Endothelial cell of umbilical vein (primary cell): ENCODE measurements at regions not wholly inside any gene's neighbourhood (a gene's known extent, or its start where the extent isn't known, plus 50 kb on each side); places are given as distances from the start of the nearest gene placed in this dataset.

Experiments used
- CTCF ChIP-seq, 2 donors: IDR thresholded peaks; 1 replicate in 1 of 2; 2 replicates in 1 of 2; pipeline ENCODE4 v1.5.1; 2011; ENCODE audit warnings: low read length in 2 of 2, mild to moderate bottlenecking in 2 of 2, moderate library complexity in 2 of 2, control low read depth in 1 of 2, inconsistent platforms in 1 of 2, low read depth in 1 of 2; ENCODE audit not compliant: insufficient read depth in 1 of 2; ENCODE audit errors: extremely low read depth in 1 of 2
- EZH2 ChIP-seq: IDR thresholded peaks from 2 replicates; pipeline ENCODE4 v1.6.1; 2012; ENCODE audit warnings: borderline replicate concordance, low read depth, mild to moderate bottlenecking, moderate library complexity, low read length, inconsistent platforms; ENCODE audit not compliant: severe bottlenecking
- POLR2A ChIP-seq: IDR thresholded peaks from 2 replicates; pipeline ENCODE4 v1.6.1; 2012; ENCODE audit warnings: low read depth, mild to moderate bottlenecking, control low read depth, low read length
- POLR2AphosphoS5 ChIP-seq: IDR thresholded peaks from 2 replicates; pipeline ENCODE4 v1.6.1; 2012; ENCODE audit warnings: low read depth, mild to moderate bottlenecking, control low read depth, low read length, moderate library complexity; ENCODE audit not compliant: insufficient read depth

GRCh38 chr17:73835605-73836004 is 191.4 kb upstream of the SDK2 start:
- TF ChIP-seq POLR2A: no peak
- no peak for TF ChIP-seq CTCF (IDR thresholded peaks at IDR 0.05; ENCODE audit: extremely low read depth in 1 of 2, insufficient read depth in 1 of 2, low read depth in 1 of 2, low read length in 2 of 2)
- TF ChIP-seq EZH2: no peak
- no peak for TF ChIP-seq POLR2AphosphoS5
